Neural progenitor cell (in vitro differentiated cells): ENCODE measurements at regions not wholly inside any gene's neighbourhood (a gene's known extent, or its start where the extent isn't known, plus 50 kb on each side); places are given as distances from the start of the nearest gene placed in this dataset.

Source experiments
- DNase-seq: peaks from one replicate; pipeline ENCODE4 v3.0.0-alpha.2; 2016; ENCODE audit warnings: low spot score
- H2AFZ ChIP-seq: fragments of 200-600 bp; sonication (generic); replicated peaks from 2 replicates; pipeline ENCODE4 v1.6.1; 2016; ENCODE audit warnings: antibody characterized with exemption
- H3F3A ChIP-seq: fragments of 200-600 bp; sonication (generic); 2 replicates; pipeline ENCODE4 v1.6.1; 2016; ENCODE audit warnings: antibody characterized with exemption, low read depth
- H3K27ac ChIP-seq: fragments of 200-600 bp; sonication (generic); 2 replicates; pipeline ENCODE4 v1.5.1; 2016; ENCODE audit warnings: mild to moderate bottlenecking
- H3K27me3 ChIP-seq: fragments of 200-600 bp; sonication (generic); 2 replicates; pipeline ENCODE4 v1.6.1; 2016; ENCODE audit warnings: mild to moderate bottlenecking, moderate library complexity
- H3K36me3 ChIP-seq: fragments of 200-600 bp; sonication (generic); 2 replicates; pipeline ENCODE4 v1.5.1; 2016
- H3K4me1 ChIP-seq: fragments of 200-600 bp; sonication (generic); 2 replicates; pipeline ENCODE4 v1.6.1; 2016; ENCODE audit warnings: mixed run types
- H3K4me2 ChIP-seq: fragments of 200-600 bp; sonication (generic); 2 replicates; pipeline ENCODE4 v1.6.1; 2016
- H3K4me3 ChIP-seq: fragments of 200-600 bp; sonication (generic); 2 replicates; pipeline ENCODE4 v1.5.1; 2016
- H3K79me2 ChIP-seq: fragments of 200-600 bp; sonication (generic); 2 replicates; pipeline ENCODE4 v1.6.1; 2016; ENCODE audit warnings: low read depth
- H3K9ac ChIP-seq: fragments of 200-600 bp; sonication (generic); 2 replicates; pipeline ENCODE4 v1.6.1; 2016
- H3K9me3 ChIP-seq: fragments of 200-600 bp; sonication (generic); 2 replicates; pipeline ENCODE4 v1.5.1; 2016; ENCODE audit warnings: low read depth
- H4K20me1 ChIP-seq: fragments of 200-600 bp; sonication (generic); 2 replicates; pipeline ENCODE4 v1.6.1; 2016; ENCODE audit warnings: low read depth
- H3K27ac Mint-ChIP-seq: 3 replicates; pipeline ENCODE4 v1.8.0; 2021; ENCODE audit warnings: mixed read lengths
- H3K27me3 Mint-ChIP-seq: 2 replicates; pipeline ENCODE4 v1.8.0; 2022; ENCODE audit warnings: low read depth, mild to moderate bottlenecking, inconsistent platforms, moderate library complexity, mixed read lengths; ENCODE audit not compliant: insufficient read depth
- H3K36me3 Mint-ChIP-seq: 3 replicates; pipeline ENCODE4 v1.8.0; 2021; ENCODE audit warnings: mixed read lengths
- H3K4me1 Mint-ChIP-seq: 3 replicates; pipeline ENCODE4 v1.8.0; 2021; ENCODE audit warnings: mixed read lengths
- H3K4me3 Mint-ChIP-seq: 3 replicates; pipeline ENCODE4 v1.8.0; 2021; ENCODE audit warnings: mild to moderate bottlenecking, moderate library complexity, mixed read lengths
- H3K9me3 Mint-ChIP-seq: 3 replicates; pipeline ENCODE4 v1.8.0; 2020; ENCODE audit warnings: mixed read lengths
- EZH2 ChIP-seq: fragments of 200-600 bp; sonication (generic); IDR thresholded peaks from 2 replicates; pipeline ENCODE4 v1.6.1; 2017; ENCODE audit warnings: antibody characterized with exemption, mild to moderate bottlenecking, moderate library complexity
- EZH2phosphoT487 ChIP-seq: fragments of 200-600 bp; sonication (generic); IDR thresholded peaks from 2 replicates; pipeline ENCODE4 v1.6.1; 2017; ENCODE audit warnings: antibody characterized with exemption
- TF ChIP-seq, protein P1 (sequence below): fragments of 200-600 bp; sonication (generic); IDR thresholded peaks from 2 replicates; pipeline ENCODE4 v1.5.1; 2017; ENCODE audit warnings: antibody characterized with exemption, mild to moderate bottlenecking

DNA sequence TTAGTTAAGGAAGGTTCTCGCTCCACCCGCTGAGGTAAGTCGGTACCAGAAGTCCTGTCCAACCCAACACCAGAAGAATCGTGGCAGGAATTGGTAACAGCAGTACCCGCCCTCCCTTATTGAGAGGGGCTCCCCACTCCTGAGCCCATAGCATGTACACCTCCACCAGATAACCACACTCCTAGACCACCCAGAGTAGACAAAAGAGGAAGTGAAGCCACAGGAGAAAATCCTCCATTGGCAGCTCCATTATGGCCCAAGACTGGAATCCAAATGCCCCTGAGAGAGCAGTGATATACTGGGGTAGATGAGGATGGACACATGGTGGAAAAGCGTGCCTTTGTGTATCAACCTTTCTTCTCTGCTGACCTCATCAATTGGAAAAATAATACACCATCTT lies 106.1 kb upstream of the EPB41L4A start:
- Mint-ChIP-seq H3K27me3 (peaks cover 2% of the 10 kb centered on the region), H3K4me1 (no peaks in the 10 kb centered on the region), H3K9me3 (peaks cover 2% of the 10 kb centered on the region), H3K4me3 (no peak overlapping the region), H3K36me3 (no peaks in the 10 kb centered on the region), H3K27ac (no peak overlapping the region)
- no peak for TF ChIP-seq EZH2phosphoT487
- TF ChIP-seq, protein P1, sequence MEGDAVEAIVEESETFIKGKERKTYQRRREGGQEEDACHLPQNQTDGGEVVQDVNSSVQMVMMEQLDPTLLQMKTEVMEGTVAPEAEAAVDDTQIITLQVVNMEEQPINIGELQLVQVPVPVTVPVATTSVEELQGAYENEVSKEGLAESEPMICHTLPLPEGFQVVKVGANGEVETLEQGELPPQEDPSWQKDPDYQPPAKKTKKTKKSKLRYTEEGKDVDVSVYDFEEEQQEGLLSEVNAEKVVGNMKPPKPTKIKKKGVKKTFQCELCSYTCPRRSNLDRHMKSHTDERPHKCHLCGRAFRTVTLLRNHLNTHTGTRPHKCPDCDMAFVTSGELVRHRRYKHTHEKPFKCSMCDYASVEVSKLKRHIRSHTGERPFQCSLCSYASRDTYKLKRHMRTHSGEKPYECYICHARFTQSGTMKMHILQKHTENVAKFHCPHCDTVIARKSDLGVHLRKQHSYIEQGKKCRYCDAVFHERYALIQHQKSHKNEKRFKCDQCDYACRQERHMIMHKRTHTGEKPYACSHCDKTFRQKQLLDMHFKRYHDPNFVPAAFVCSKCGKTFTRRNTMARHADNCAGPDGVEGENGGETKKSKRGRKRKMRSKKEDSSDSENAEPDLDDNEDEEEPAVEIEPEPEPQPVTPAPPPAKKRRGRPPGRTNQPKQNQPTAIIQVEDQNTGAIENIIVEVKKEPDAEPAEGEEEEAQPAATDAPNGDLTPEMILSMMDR = no peak
- TF ChIP-seq EZH2 = no peak
- H3K27ac ChIP-seq = no peak overlapping the region
- no peaks in the 10 kb centered on the region for H3K27me3 ChIP-seq
- no peaks in the 10 kb centered on the region for H3K9me3 ChIP-seq
- H3K9ac ChIP-seq = no peak overlapping the region
- H3F3A ChIP-seq = no peaks in the 10 kb centered on the region
- no peak overlapping the region for H3K4me3 ChIP-seq
- no peak for DNase-seq
- no peak overlapping the region for H3K4me2 ChIP-seq
- no peaks in the 10 kb centered on the region for H3K79me2 ChIP-seq
- no peaks in the 10 kb centered on the region for H3K4me1 ChIP-seq
- H3K36me3 ChIP-seq = no peaks in the 10 kb centered on the region
- no peak overlapping the region for H2AFZ ChIP-seq
- no peaks in the 10 kb centered on the region for H4K20me1 ChIP-seq

DNA sequence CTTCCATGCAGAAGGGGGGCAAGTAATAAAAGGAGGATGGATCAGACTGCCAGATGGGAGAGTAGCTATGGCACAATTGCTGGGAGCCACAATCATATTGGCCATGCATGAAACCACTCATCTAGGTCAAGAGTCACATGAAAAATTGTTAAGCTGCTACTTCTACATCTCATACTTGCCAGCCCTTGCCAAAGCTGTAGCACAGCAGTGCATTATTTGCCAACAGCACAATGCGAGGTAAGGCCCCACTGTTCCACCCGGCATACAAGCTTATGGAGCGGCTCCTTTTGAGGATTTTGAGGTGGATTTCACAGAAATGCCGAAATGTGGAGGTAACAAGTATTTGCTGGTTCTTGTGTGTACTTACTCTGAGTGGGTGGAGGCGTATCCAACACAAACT lies 109.9 kb upstream of the EPB41L4A start:
- Histone ChIP-seq H2AFZ (no peak overlapping the region), H3K4me2 (no peak overlapping the region), H3K4me3 (no peak overlapping the region), H4K20me1 (no peaks in the 10 kb centered on the region), H3K4me1 (no peaks in the 10 kb centered on the region), H3K79me2 (no peaks in the 10 kb centered on the region), H3K9me3 (no peaks in the 10 kb centered on the region), H3K36me3 (no peaks in the 10 kb centered on the region), H3K27me3 (no peaks in the 10 kb centered on the region), H3K9ac (no peak overlapping the region), H3K27ac (no peak overlapping the region), H3F3A (no peaks in the 10 kb centered on the region)
- Mint-ChIP-seq H3K27me3 (peaks cover 7% of the 10 kb centered on the region), H3K4me1 (no peaks in the 10 kb centered on the region), H3K4me3 (no peak overlapping the region), H3K9me3 (peaks cover 2% of the 10 kb centered on the region), H3K27ac (no peak overlapping the region), H3K36me3 (no peaks in the 10 kb centered on the region)
- TF ChIP-seq EZH2 (no peak), EZH2phosphoT487 (no peak)
- TF ChIP-seq, protein P1 = no peak
- no peak for DNase-seq

DNA sequence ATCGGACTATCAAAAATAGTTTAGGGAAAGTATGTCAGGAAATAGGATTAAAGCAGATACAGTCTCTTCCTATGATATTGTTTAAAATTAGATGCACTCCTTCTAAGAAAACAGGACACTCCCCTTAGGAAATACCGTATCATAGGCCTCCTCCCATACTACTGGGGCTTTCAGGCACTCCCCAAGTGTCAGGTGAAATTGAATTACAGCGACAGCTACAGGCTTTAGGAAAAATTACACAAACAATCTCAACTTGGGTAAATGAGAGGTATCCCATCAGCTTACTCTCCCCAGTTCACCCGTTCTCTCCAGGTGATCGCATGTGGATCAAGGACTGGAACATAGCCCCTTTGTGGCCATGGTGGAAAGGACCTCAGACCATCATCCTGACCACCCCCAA lies 110.4 kb upstream of the EPB41L4A start:
- no peaks in the 10 kb centered on the region for H3K4me1 Mint-ChIP-seq
- no peaks in the 10 kb centered on the region for H3K36me3 ChIP-seq
- H3K4me1 ChIP-seq = no peaks in the 10 kb centered on the region
- no peaks in the 10 kb centered on the region for H4K20me1 ChIP-seq
- no peak overlapping the region for H3K27ac Mint-ChIP-seq
- peaks cover 2% of the 10 kb centered on the region for H3K9me3 Mint-ChIP-seq
- TF ChIP-seq, protein P1 = peak; percentile 46
- no peak for TF ChIP-seq EZH2
- no peaks in the 10 kb centered on the region for H3K27me3 ChIP-seq
- H2AFZ ChIP-seq = peak overlapping the region; percentile 57
- H3K9me3 ChIP-seq = no peaks in the 10 kb centered on the region
- H3F3A ChIP-seq = no peaks in the 10 kb centered on the region
- H3K27me3 Mint-ChIP-seq = peaks cover 7% of the 10 kb centered on the region
- no peak overlapping the region for H3K4me3 ChIP-seq
- H3K79me2 ChIP-seq = no peaks in the 10 kb centered on the region
- no peak overlapping the region for H3K27ac ChIP-seq
- H3K9ac ChIP-seq = no peak overlapping the region
- no peak overlapping the region for H3K4me2 ChIP-seq
- DNase-seq = peak; percentile 33
- no peaks in the 10 kb centered on the region for H3K36me3 Mint-ChIP-seq
- no peak overlapping the region for H3K4me3 Mint-ChIP-seq
